GM23248 (cell line): ENCODE measurements at regions not wholly inside any gene's neighbourhood (a gene's known extent, or its start where the extent isn't known, plus 50 kb on each side); places are given as distances from the start of the nearest gene placed in this dataset.

ENCODE experiments used
- EZH2 ChIP-seq: fragments of 200-600 bp; sonication (generic); IDR thresholded peaks from 2 replicates; pipeline ENCODE4 v1.6.1; 2018; ENCODE audit warnings: antibody characterized with exemption, mild to moderate bottlenecking; ENCODE audit not compliant: insufficient read depth, poor library complexity, severe bottlenecking
- EZH2phosphoT487 ChIP-seq: fragments of 200-600 bp; sonication (generic); IDR thresholded peaks from 2 replicates; pipeline ENCODE4 v1.6.1; 2018; ENCODE audit warnings: antibody characterized with exemption, moderate library complexity, mild to moderate bottlenecking, low read depth; ENCODE audit not compliant: insufficient read depth

GRCh38 chr6:105825210-105825609, 260.9 kb upstream of the PRDM1 start:
- TF ChIP-seq EZH2 (no peak), EZH2phosphoT487 (no peak)
